MM.1S (cell line): ENCODE measurements at regions not wholly inside any gene's neighbourhood (a gene's known extent, or its start where the extent isn't known, plus 50 kb on each side); places are given as distances from the start of the nearest gene placed in this dataset.

Experiments used
- DNase-seq: peaks from one replicate; pipeline ENCODE4 v3.0.0-alpha.2; 2015
- H2AFZ ChIP-seq: fragments of 300-600 bp; sonication (generic); 2 replicates; pipeline ENCODE4 v1.6.0; 2016; ENCODE audit warnings: antibody characterized with exemption, low read length
- H3F3A ChIP-seq: fragments of 300-600 bp; sonication (generic); 2 replicates; pipeline ENCODE4 v1.6.1; 2016; ENCODE audit warnings: mild to moderate bottlenecking, antibody characterized with exemption, low read length, moderate library complexity, mixed read lengths; ENCODE audit not compliant: insufficient read depth
- H3K27ac ChIP-seq: fragments of 300-600 bp; sonication (generic); 2 replicates; pipeline ENCODE4 v1.5.1; 2016; ENCODE audit warnings: mild to moderate bottlenecking, low read length
- H3K27me3 ChIP-seq: fragments of 300-600 bp; sonication (generic); replicated peaks from 2 replicates; pipeline ENCODE4 v1.6.0; 2016; ENCODE audit warnings: low read length; ENCODE audit not compliant: insufficient read depth
- H3K36me3 ChIP-seq: fragments of 300-600 bp; sonication (generic); replicated peaks from 2 replicates; pipeline ENCODE4 v1.6.1; 2016; ENCODE audit warnings: mild to moderate bottlenecking, low read length, mixed read lengths; ENCODE audit not compliant: insufficient read depth
- H3K4me1 ChIP-seq: fragments of 300-600 bp; sonication (generic); 2 replicates; pipeline ENCODE4 v1.6.1; 2016; ENCODE audit warnings: low read length, mixed read lengths
- H3K4me2 ChIP-seq: fragments of 300-600 bp; sonication (generic); 2 replicates; pipeline ENCODE4 v1.6.0; 2016; ENCODE audit warnings: low read depth, low read length
- H3K4me3 ChIP-seq: fragments of 300-600 bp; sonication (generic); 2 replicates; pipeline ENCODE4 v1.5.1; 2016; ENCODE audit warnings: low read length, mixed read lengths
- H3K79me2 ChIP-seq: fragments of 300-600 bp; sonication (generic); 2 replicates; pipeline ENCODE4 v1.6.1; 2016; ENCODE audit warnings: mixed run types, low read length, mixed read lengths
- H3K9ac ChIP-seq: fragments of 300-600 bp; sonication (generic); 2 replicates; pipeline ENCODE4 v1.6.1; 2016; ENCODE audit warnings: low read length, mixed read lengths
- H3K9me2 ChIP-seq: fragments of 300-600 bp; sonication (generic); replicated peaks from 2 replicates; pipeline ENCODE4 v1.6.1; 2016; ENCODE audit warnings: mild to moderate bottlenecking, low read length, mixed read lengths; ENCODE audit not compliant: insufficient read depth
- H3K9me3 ChIP-seq: fragments of 300-600 bp; sonication (generic); replicated peaks from 2 replicates; pipeline ENCODE4 v1.6.1; 2016; ENCODE audit warnings: mild to moderate bottlenecking, low read length, mixed read lengths; ENCODE audit not compliant: insufficient read depth
- H4K20me1 ChIP-seq: fragments of 300-600 bp; sonication (generic); 2 replicates; pipeline ENCODE4 v1.6.1; 2016; ENCODE audit warnings: mild to moderate bottlenecking, low read length, moderate library complexity, mixed read lengths; ENCODE audit not compliant: insufficient read depth
- CTCF ChIP-seq: fragments of 300-600 bp; sonication (generic); IDR thresholded peaks from 2 replicates; pipeline ENCODE4 v1.5.1; 2016; ENCODE audit warnings: antibody characterized with exemption, low read length, mixed read lengths
- EZH2 ChIP-seq: fragments of 300-600 bp; sonication (generic); optimal IDR thresholded peaks from 2 replicates; pipeline ENCODE3; 2017; ENCODE audit warnings: low read depth, mild to moderate bottlenecking, antibody characterized with exemption, low read length, mixed read lengths
- EZH2phosphoT487 ChIP-seq: fragments of 300-600 bp; sonication (generic); IDR thresholded peaks from 2 replicates; pipeline ENCODE4 v1.6.1; 2018; ENCODE audit warnings: antibody characterized with exemption, low read length

DNA sequence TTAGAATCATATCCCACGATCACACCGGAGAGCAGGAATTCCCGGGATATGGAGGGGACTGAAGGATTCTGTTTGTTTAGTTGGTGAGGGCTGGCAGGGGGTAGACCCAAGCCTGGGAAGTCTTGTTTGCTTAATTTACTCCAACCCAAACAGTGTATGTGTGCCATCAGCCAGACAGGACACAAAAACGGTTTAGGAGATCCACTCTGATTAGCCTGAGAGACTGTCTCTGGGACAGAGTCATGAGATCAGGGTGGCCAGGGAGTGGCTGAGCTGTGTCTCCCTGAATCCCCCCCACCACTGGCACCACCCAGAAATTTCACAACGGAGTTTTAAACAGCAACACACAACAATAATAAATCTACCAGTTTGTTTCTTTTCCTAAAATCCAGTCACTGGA lies 127.0 kb downstream of the RBFOX3 start:
- H3K79me2 ChIP-seq: no peaks in the 10 kb centered on the region
- no peak overlapping the region for H2AFZ ChIP-seq
- H3K9me3 ChIP-seq: no peaks in the 10 kb centered on the region
- H3F3A ChIP-seq: no peaks in the 10 kb centered on the region
- H3K9me2 ChIP-seq: no peaks in the 10 kb centered on the region
- no peaks in the 10 kb centered on the region for H3K4me1 ChIP-seq
- no peak overlapping the region for H3K4me3 ChIP-seq
- H3K9ac ChIP-seq: no peak overlapping the region
- no peaks in the 10 kb centered on the region for H3K36me3 ChIP-seq
- H3K27me3 ChIP-seq: peaks cover 93% of the 10 kb centered on the region
- no peak overlapping the region for H3K4me2 ChIP-seq
- no peaks in the 10 kb centered on the region for H4K20me1 ChIP-seq
- H3K27ac ChIP-seq: no peak overlapping the region
- DNase-seq: no peak
- no peak for TF ChIP-seq EZH2phosphoT487
- TF ChIP-seq CTCF: no peak
- no peak for TF ChIP-seq EZH2

GRCh38 chr17:79482727-79483521 lies 127.9 kb downstream of the RBFOX3 start:
- Histone ChIP-seq H3F3A (no peaks in the 10 kb centered on the region), H3K4me3 (no peak overlapping the region), H3K27ac (no peak overlapping the region), H3K36me3 (no peaks in the 10 kb centered on the region), H2AFZ (no peak overlapping the region), H3K9ac (no peak overlapping the region), H4K20me1 (no peaks in the 10 kb centered on the region), H3K79me2 (no peaks in the 10 kb centered on the region), H3K4me2 (no peak overlapping the region), H3K9me2 (no peaks in the 10 kb centered on the region), H3K9me3 (no peaks in the 10 kb centered on the region), H3K4me1 (no peaks in the 10 kb centered on the region), H3K27me3 (peaks cover 93% of the 10 kb centered on the region)
- no peak for TF ChIP-seq EZH2phosphoT487
- no peak for TF ChIP-seq EZH2
- TF ChIP-seq CTCF: no peak
- DNase-seq: no peak

DNA sequence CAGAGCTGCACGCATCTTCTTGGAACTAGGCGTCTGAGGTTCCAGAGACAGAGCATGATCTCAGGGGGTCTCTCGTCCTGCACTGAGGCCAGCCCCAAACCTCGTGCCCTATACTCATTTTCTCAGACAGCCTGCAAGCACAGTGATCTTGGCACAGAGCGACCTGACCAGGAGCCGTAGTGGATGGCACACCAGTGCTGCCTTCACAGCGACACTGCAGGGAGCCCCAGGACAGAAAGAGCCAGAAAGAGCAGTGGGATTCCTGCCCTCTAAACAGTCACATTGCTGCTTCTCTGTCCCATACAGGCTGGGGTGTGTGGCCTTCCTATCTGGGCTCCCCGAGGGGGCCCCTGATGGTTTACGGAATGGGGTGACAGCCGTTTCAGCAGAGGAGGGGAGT lies 131.0 kb downstream of the RBFOX3 start:
- Histone ChIP-seq H3K9me3 (no peaks in the 10 kb centered on the region), H3K4me3 (no peak overlapping the region), H3K4me2 (no peak overlapping the region), H3K79me2 (no peaks in the 10 kb centered on the region), H3K36me3 (no peaks in the 10 kb centered on the region), H2AFZ (no peak overlapping the region), H3K4me1 (no peaks in the 10 kb centered on the region), H3K9ac (no peak overlapping the region), H3K9me2 (no peaks in the 10 kb centered on the region), H3K27ac (no peak overlapping the region), H4K20me1 (no peaks in the 10 kb centered on the region), H3K27me3 (peaks cover 90% of the 10 kb centered on the region), H3F3A (no peaks in the 10 kb centered on the region)
- TF ChIP-seq EZH2phosphoT487 (no peak), CTCF (no peak), EZH2 (no peak)
- no peak for DNase-seq
